Hepatocyte (in vitro differentiated cells): ENCODE measurements at regions not wholly inside any gene's neighbourhood (a gene's known extent, or its start where the extent isn't known, plus 50 kb on each side); places are given as distances from the start of the nearest gene placed in this dataset.

Experiments used
- EZH2 ChIP-seq: fragments of 200-600 bp; sonication (generic); IDR thresholded peaks from 2 replicates; pipeline ENCODE4 v1.6.1; 2016; ENCODE audit warnings: antibody characterized with exemption, mild to moderate bottlenecking, borderline replicate concordance
- EZH2phosphoT487 ChIP-seq: fragments of 200-600 bp; sonication (generic); IDR thresholded peaks from one replicate; pipeline ENCODE4 v1.6.1; 2018; ENCODE audit warnings: antibody characterized with exemption, mild to moderate bottlenecking, low read depth, moderate library complexity; ENCODE audit not compliant: unreplicated experiment, severe bottlenecking
- TF ChIP-seq, protein P1 (sequence below): fragments of 200-600 bp; sonication (generic); IDR thresholded peaks from 2 replicates; pipeline ENCODE4 v1.5.1; 2016; ENCODE audit warnings: antibody characterized with exemption, mild to moderate bottlenecking; ENCODE audit not compliant: poor library complexity

- TF ChIP-seq, protein P1, sequence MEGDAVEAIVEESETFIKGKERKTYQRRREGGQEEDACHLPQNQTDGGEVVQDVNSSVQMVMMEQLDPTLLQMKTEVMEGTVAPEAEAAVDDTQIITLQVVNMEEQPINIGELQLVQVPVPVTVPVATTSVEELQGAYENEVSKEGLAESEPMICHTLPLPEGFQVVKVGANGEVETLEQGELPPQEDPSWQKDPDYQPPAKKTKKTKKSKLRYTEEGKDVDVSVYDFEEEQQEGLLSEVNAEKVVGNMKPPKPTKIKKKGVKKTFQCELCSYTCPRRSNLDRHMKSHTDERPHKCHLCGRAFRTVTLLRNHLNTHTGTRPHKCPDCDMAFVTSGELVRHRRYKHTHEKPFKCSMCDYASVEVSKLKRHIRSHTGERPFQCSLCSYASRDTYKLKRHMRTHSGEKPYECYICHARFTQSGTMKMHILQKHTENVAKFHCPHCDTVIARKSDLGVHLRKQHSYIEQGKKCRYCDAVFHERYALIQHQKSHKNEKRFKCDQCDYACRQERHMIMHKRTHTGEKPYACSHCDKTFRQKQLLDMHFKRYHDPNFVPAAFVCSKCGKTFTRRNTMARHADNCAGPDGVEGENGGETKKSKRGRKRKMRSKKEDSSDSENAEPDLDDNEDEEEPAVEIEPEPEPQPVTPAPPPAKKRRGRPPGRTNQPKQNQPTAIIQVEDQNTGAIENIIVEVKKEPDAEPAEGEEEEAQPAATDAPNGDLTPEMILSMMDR = no peak
- TF ChIP-seq EZH2 (no peak), EZH2phosphoT487 (no peak)
These were observed 160.6 kb upstream of the HSF2 start for GRCh38 chr6:122238861-122239260.
